Stimulated activated naive CD8-positive, alpha-beta T cell treated with anti-CD3 and anti-CD28 coated beads, Interleukin-15, Interleukin-2, amounts not matched to agents 100 ng/mL and 50 ng/mL, for 24 hours (primary cell): ENCODE measurements at regions not wholly inside any gene's neighbourhood (a gene's known extent, or its start where the extent isn't known, plus 50 kb on each side); places are given as distances from the start of the nearest gene placed in this dataset.

ENCODE experiments used
- H3K27ac Mint-ChIP-seq: one replicate; pipeline ENCODE4 v1.8.0; 2021; ENCODE audit warnings: mild to moderate bottlenecking, mixed read lengths
- H3K27me3 Mint-ChIP-seq: one replicate; pipeline ENCODE4 v1.8.0; 2021; ENCODE audit warnings: mixed read lengths
- H3K36me3 Mint-ChIP-seq: one replicate; pipeline ENCODE4 v1.8.0; 2021; ENCODE audit warnings: low read depth, mixed read lengths
- H3K4me1 Mint-ChIP-seq: one replicate; pipeline ENCODE4 v1.8.0; 2021; ENCODE audit warnings: low read depth, mixed read lengths
- H3K4me3 Mint-ChIP-seq: one replicate; pipeline ENCODE4 v1.8.0; 2021; ENCODE audit warnings: mild to moderate bottlenecking, mixed read lengths
- H3K9me3 Mint-ChIP-seq: one replicate; pipeline ENCODE4 v1.8.0; 2021; ENCODE audit warnings: mixed read lengths

GRCh38 chr16:86748652-86749051 is 170.3 kb downstream of the FOXL1 start:
- no peaks in the 10 kb centered on the region for H3K9me3 Mint-ChIP-seq
- H3K27ac Mint-ChIP-seq = no peak overlapping the region
- no peak overlapping the region for H3K4me3 Mint-ChIP-seq
- no peaks in the 10 kb centered on the region for H3K4me1 Mint-ChIP-seq
- no peaks in the 10 kb centered on the region for H3K36me3 Mint-ChIP-seq
- H3K27me3 Mint-ChIP-seq = peaks cover 16% of the 10 kb centered on the region

- Mint-ChIP-seq H3K27ac (no peak overlapping the region), H3K27me3 (peaks cover 11% of the 10 kb centered on the region), H3K36me3 (no peaks in the 10 kb centered on the region), H3K4me1 (no peaks in the 10 kb centered on the region), H3K4me3 (no peak overlapping the region), H3K9me3 (no peaks in the 10 kb centered on the region)
These were observed 173.0 kb downstream of the FOXL1 start for GRCh38 chr16:86751076-86752030.

GRCh38 chr16:86752582-86753175 is 174.3 kb downstream of the FOXL1 start:
- Mint-ChIP-seq H3K27ac (no peak overlapping the region), H3K4me3 (no peak overlapping the region), H3K4me1 (no peaks in the 10 kb centered on the region), H3K27me3 (peaks cover 17% of the 10 kb centered on the region), H3K36me3 (no peaks in the 10 kb centered on the region), H3K9me3 (no peaks in the 10 kb centered on the region)

- Mint-ChIP-seq H3K4me1 (no peaks in the 10 kb centered on the region), H3K36me3 (no peaks in the 10 kb centered on the region), H3K27me3 (peaks cover 20% of the 10 kb centered on the region), H3K27ac (no peak overlapping the region), H3K4me3 (no peak overlapping the region), H3K9me3 (no peaks in the 10 kb centered on the region)
These were observed 175.1 kb downstream of the FOXL1 start for GRCh38 chr16:86753399-86753798.

GRCh38 chr16:86755571-86756006 is 177.2 kb downstream of the FOXL1 start:
- H3K4me3 Mint-ChIP-seq = no peak overlapping the region
- H3K27me3 Mint-ChIP-seq = peaks cover 35% of the 10 kb centered on the region
- H3K27ac Mint-ChIP-seq = no peak overlapping the region
- H3K36me3 Mint-ChIP-seq = no peaks in the 10 kb centered on the region
- no peaks in the 10 kb centered on the region for H3K9me3 Mint-ChIP-seq
- H3K4me1 Mint-ChIP-seq = no peaks in the 10 kb centered on the region

- Mint-ChIP-seq H3K27ac (no peak overlapping the region), H3K36me3 (no peaks in the 10 kb centered on the region), H3K9me3 (no peaks in the 10 kb centered on the region), H3K4me1 (no peaks in the 10 kb centered on the region), H3K4me3 (no peak overlapping the region), H3K27me3 (peaks cover 46% of the 10 kb centered on the region)
These were observed 178.7 kb downstream of the FOXL1 start for GRCh38 chr16:86756882-86757703.

- Mint-ChIP-seq H3K27ac (no peak overlapping the region), H3K36me3 (no peaks in the 10 kb centered on the region), H3K27me3 (peaks cover 50% of the 10 kb centered on the region), H3K4me3 (no peak overlapping the region), H3K4me1 (no peaks in the 10 kb centered on the region), H3K9me3 (no peaks in the 10 kb centered on the region)
These were observed 179.3 kb downstream of the FOXL1 start for GRCh38 chr16:86757704-86758040.

- Mint-ChIP-seq H3K9me3 (no peaks in the 10 kb centered on the region), H3K4me1 (no peaks in the 10 kb centered on the region), H3K27ac (no peak overlapping the region), H3K4me3 (no peak overlapping the region), H3K36me3 (no peaks in the 10 kb centered on the region), H3K27me3 (peaks cover 51% of the 10 kb centered on the region)
These were observed 180.6 kb downstream of the FOXL1 start for GRCh38 chr16:86758932-86759331.

GRCh38 chr16:86761111-86762031 is 183.0 kb downstream of the FOXL1 start:
- no peak overlapping the region for H3K27ac Mint-ChIP-seq
- no peaks in the 10 kb centered on the region for H3K36me3 Mint-ChIP-seq
- H3K4me3 Mint-ChIP-seq = no peak overlapping the region
- no peaks in the 10 kb centered on the region for H3K9me3 Mint-ChIP-seq
- no peaks in the 10 kb centered on the region for H3K4me1 Mint-ChIP-seq
- H3K27me3 Mint-ChIP-seq = peaks cover 53% of the 10 kb centered on the region

- no peaks in the 10 kb centered on the region for H3K4me1 Mint-ChIP-seq
- peaks cover 57% of the 10 kb centered on the region for H3K27me3 Mint-ChIP-seq
- H3K27ac Mint-ChIP-seq = no peak overlapping the region
- no peak overlapping the region for H3K4me3 Mint-ChIP-seq
- H3K9me3 Mint-ChIP-seq = no peaks in the 10 kb centered on the region
- H3K36me3 Mint-ChIP-seq = no peaks in the 10 kb centered on the region
These were observed 183.7 kb downstream of the FOXL1 start for GRCh38 chr16:86762095-86762494.

GRCh38 chr16:86763819-86764218 is 185.5 kb downstream of the FOXL1 start:
- no peaks in the 10 kb centered on the region for H3K4me1 Mint-ChIP-seq
- no peak overlapping the region for H3K4me3 Mint-ChIP-seq

GRCh38 chr16:86764551-86764950 is 186.2 kb downstream of the FOXL1 start:
- Mint-ChIP-seq H3K27me3 (peaks cover 48% of the 10 kb centered on the region), H3K4me1 (no peaks in the 10 kb centered on the region), H3K9me3 (no peaks in the 10 kb centered on the region), H3K4me3 (no peak overlapping the region), H3K27ac (no peak overlapping the region), H3K36me3 (no peaks in the 10 kb centered on the region)

More at GRCh38 chr16:86763819-86764218, 185.5 kb downstream of the FOXL1 start:
- Mint-ChIP-seq H3K9me3 (no peaks in the 10 kb centered on the region), H3K27me3 (peaks cover 54% of the 10 kb centered on the region), H3K27ac (no peak overlapping the region), H3K36me3 (no peaks in the 10 kb centered on the region)

GRCh38 chr16:86765389-86766026 is 187.2 kb downstream of the FOXL1 start:
- Mint-ChIP-seq H3K27me3 (peaks cover 44% of the 10 kb centered on the region), H3K27ac (no peak overlapping the region), H3K36me3 (no peaks in the 10 kb centered on the region), H3K4me3 (no peak overlapping the region), H3K4me1 (no peaks in the 10 kb centered on the region), H3K9me3 (no peaks in the 10 kb centered on the region)

GRCh38 chr16:86766700-86767099 is 188.4 kb downstream of the FOXL1 start:
- Mint-ChIP-seq H3K4me3 (no peak overlapping the region), H3K9me3 (no peaks in the 10 kb centered on the region), H3K27me3 (peaks cover 40% of the 10 kb centered on the region), H3K36me3 (no peaks in the 10 kb centered on the region), H3K27ac (no peak overlapping the region), H3K4me1 (no peaks in the 10 kb centered on the region)
